Osteoblast (primary cell): ENCODE measurements at regions not wholly inside any gene's neighbourhood (a gene's known extent, or its start where the extent isn't known, plus 50 kb on each side); places are given as distances from the start of the nearest gene placed in this dataset.

ENCODE experiments used
- DNase-seq: peaks from one replicate; pipeline ENCODE4 v3.0.0; 2011; ENCODE audit warnings: low spot score, mixed read lengths; ENCODE audit not compliant: insufficient read length; ENCODE audit errors: missing footprints
- H2AFZ ChIP-seq: 2 replicates; pipeline ENCODE4 v1.6.0; 2011; ENCODE audit warnings: mild to moderate bottlenecking, low read length
- H3K27ac ChIP-seq: 2 replicates; pipeline ENCODE4 v1.5.1; 2011; ENCODE audit warnings: mild to moderate bottlenecking, low read depth, low read length, moderate library complexity
- H3K27me3 ChIP-seq: 2 replicates; pipeline ENCODE4 v1.6.0; 2012; ENCODE audit warnings: mild to moderate bottlenecking, control low read depth, inconsistent platforms, low read length, moderate library complexity; ENCODE audit not compliant: insufficient read depth
- H3K36me3 ChIP-seq: 2 replicates; pipeline ENCODE4 v1.5.1; 2011; ENCODE audit warnings: mild to moderate bottlenecking, low read length, control low read depth, moderate library complexity; ENCODE audit not compliant: insufficient read depth
- H3K4me1 ChIP-seq: 2 replicates; pipeline ENCODE4 v1.5.1; 2011; ENCODE audit warnings: mild to moderate bottlenecking, low read length, control low read depth, moderate library complexity; ENCODE audit not compliant: insufficient read depth
- H3K4me2 ChIP-seq: 2 replicates; pipeline ENCODE4 v1.6.0; 2011; ENCODE audit warnings: mild to moderate bottlenecking, low read length; ENCODE audit not compliant: insufficient read depth
- H3K4me3 ChIP-seq: fragments of 200-600 bp; sonication (generic); 3 replicates; pipeline ENCODE4 v1.5.1; 2012; ENCODE audit warnings: mild to moderate bottlenecking, low read length, inconsistent platforms; ENCODE audit not compliant: insufficient read depth
- H3K79me2 ChIP-seq: 2 replicates; pipeline ENCODE4 v1.6.0; 2012; ENCODE audit warnings: mild to moderate bottlenecking, low read length, control low read depth, inconsistent platforms; ENCODE audit not compliant: insufficient read depth
- H3K9me3 ChIP-seq: 2 replicates; pipeline ENCODE4 v1.5.1; 2011; ENCODE audit warnings: low read depth, low read length, control low read depth
- H4K20me1 ChIP-seq: 2 replicates; pipeline ENCODE4 v1.6.0; 2012; ENCODE audit warnings: mild to moderate bottlenecking, low read length, control low read depth; ENCODE audit not compliant: insufficient read depth
- TF ChIP-seq, protein P1 (sequence below): IDR thresholded peaks from 2 replicates; pipeline ENCODE4 v1.5.1; 2011; ENCODE audit warnings: mild to moderate bottlenecking, low read depth, low read length, moderate library complexity; ENCODE audit errors: extremely low read depth

DNA sequence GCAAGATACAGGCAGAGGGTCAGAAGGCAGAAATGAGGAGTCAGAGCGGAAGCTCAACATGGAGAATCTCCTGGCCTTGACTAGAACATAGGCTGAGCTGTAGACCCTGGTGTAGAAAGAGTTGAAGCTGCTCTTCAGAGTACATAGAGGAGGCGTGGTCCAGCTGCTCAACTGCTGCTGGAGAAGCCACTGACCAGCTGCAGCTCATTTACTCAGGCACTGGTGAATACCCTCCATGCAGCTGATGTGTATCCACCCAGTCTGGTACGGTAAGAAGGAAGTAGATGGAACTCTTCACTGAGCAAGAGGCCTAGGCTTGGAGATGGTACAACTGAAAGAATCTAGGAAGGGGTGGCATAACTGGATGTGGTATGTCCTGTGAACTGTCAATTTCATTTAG lies 148.8 kb upstream of the DHRS4 start:
- H2AFZ ChIP-seq: no peak overlapping the region
- H3K4me1 ChIP-seq: no peaks in the 10 kb centered on the region

DNA sequence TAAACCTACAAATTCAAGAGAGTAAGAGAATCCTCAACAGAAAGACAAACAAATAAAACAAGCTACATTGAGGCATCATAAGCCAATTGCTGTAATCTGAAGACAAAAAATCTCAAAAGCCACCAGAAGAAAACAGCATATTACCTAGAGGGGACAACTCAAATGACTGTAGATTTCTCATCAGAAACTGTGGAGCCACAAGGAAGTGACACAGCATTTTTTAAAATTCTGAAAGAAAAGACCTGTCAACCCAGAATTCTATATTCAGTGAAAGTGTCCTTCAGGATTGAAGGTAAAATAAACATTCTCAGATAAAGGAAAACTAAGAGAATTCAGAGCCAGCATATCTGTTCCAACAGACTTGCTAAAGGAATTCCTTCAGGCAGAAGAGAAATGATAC lies 147.8 kb upstream of the DHRS4 start:
- Histone ChIP-seq H3K9me3 (no peaks in the 10 kb centered on the region), H3K36me3 (no peaks in the 10 kb centered on the region), H4K20me1 (no peaks in the 10 kb centered on the region), H3K79me2 (no peaks in the 10 kb centered on the region), H3K4me3 (no peak overlapping the region), H3K4me1 (no peaks in the 10 kb centered on the region), H2AFZ (no peak overlapping the region), H3K27me3 (no peaks in the 10 kb centered on the region), H3K4me2 (no peak overlapping the region), H3K27ac (no peak overlapping the region)
- TF ChIP-seq, protein P1, sequence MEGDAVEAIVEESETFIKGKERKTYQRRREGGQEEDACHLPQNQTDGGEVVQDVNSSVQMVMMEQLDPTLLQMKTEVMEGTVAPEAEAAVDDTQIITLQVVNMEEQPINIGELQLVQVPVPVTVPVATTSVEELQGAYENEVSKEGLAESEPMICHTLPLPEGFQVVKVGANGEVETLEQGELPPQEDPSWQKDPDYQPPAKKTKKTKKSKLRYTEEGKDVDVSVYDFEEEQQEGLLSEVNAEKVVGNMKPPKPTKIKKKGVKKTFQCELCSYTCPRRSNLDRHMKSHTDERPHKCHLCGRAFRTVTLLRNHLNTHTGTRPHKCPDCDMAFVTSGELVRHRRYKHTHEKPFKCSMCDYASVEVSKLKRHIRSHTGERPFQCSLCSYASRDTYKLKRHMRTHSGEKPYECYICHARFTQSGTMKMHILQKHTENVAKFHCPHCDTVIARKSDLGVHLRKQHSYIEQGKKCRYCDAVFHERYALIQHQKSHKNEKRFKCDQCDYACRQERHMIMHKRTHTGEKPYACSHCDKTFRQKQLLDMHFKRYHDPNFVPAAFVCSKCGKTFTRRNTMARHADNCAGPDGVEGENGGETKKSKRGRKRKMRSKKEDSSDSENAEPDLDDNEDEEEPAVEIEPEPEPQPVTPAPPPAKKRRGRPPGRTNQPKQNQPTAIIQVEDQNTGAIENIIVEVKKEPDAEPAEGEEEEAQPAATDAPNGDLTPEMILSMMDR: no peak
- no peak for DNase-seq

More for the DNA sequence above, 148.8 kb upstream of the DHRS4 start:
- H3K79me2 ChIP-seq: no peaks in the 10 kb centered on the region
- H3K4me2 ChIP-seq: no peak overlapping the region
- H3K27ac ChIP-seq: no peak overlapping the region
- TF ChIP-seq, protein P1: no peak
- H3K9me3 ChIP-seq: no peaks in the 10 kb centered on the region
- H4K20me1 ChIP-seq: no peaks in the 10 kb centered on the region
- H3K4me3 ChIP-seq: no peak overlapping the region
- no peaks in the 10 kb centered on the region for H3K27me3 ChIP-seq
- DNase-seq: peak; percentile 25
- no peaks in the 10 kb centered on the region for H3K36me3 ChIP-seq

DNA sequence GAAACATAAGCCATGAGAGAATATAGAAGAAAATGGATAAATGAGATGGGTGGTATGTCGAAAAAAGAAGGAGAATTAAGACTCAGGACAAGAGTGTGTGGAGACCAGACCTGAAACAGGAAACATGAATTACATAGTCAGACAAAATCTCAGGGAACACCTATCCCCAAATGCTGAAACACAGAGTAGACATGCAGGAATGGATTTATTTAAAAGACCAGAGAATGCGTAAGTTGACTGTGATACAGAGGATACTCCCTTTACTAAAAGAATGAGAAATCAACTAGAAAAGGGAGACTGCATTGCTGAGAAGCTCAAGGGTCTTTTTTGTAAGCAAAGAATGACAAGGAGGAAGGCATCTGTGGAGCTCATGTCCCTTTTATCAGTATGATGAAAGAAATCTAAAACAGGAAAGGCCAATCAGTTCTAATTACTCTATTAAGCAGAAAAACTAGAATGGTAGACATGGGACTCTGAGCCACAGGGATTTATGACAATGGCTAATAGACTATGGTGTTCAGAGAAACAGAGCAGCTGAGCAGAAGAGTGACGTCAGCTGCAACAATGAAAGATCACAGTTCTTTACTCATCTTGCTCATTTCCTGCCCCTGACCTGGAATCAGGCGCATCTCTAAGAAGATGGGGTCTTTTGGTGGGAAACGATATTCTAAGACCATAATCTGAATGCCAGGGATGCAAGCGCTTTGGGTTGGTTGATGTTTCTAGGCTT lies 138.9 kb upstream of the DHRS4 start:
- H4K20me1 ChIP-seq: no peaks in the 10 kb centered on the region
- no peak overlapping the region for H2AFZ ChIP-seq
- no peak overlapping the region for H3K4me3 ChIP-seq
- H3K79me2 ChIP-seq: no peaks in the 10 kb centered on the region
- TF ChIP-seq, protein P1: no peak
- H3K4me2 ChIP-seq: no peak overlapping the region
- no peaks in the 10 kb centered on the region for H3K4me1 ChIP-seq
- peaks cover 4% of the 10 kb centered on the region for H3K9me3 ChIP-seq
- peak; percentile 38 for DNase-seq
- H3K36me3 ChIP-seq: no peaks in the 10 kb centered on the region
- no peaks in the 10 kb centered on the region for H3K27me3 ChIP-seq
- no peak overlapping the region for H3K27ac ChIP-seq

DNA sequence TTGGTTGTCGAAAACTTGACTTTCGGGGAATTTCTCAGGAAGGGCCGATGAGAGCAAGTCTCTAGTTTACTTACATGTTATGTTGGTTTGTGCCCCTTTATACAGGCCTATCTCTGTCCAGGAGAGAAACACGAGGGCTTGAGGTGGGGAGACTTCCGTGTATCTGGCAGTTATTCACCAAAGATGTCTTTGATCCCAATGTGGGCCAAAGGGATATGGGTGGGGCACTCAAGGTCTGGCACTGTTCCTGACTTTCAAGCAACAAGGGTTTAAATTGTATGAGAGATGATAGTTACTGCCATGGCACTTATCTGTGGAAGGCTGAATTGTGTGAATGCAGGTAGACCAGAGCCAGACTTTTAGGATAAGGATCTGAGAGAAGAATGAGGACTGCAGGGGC lies 137.2 kb upstream of the DHRS4 start:
- H2AFZ ChIP-seq: no peak overlapping the region
- no peak overlapping the region for H3K27ac ChIP-seq
- TF ChIP-seq, protein P1: no peak
- peaks cover 4% of the 10 kb centered on the region for H3K9me3 ChIP-seq
- no peaks in the 10 kb centered on the region for H3K4me1 ChIP-seq
- no peak overlapping the region for H3K4me3 ChIP-seq
- H3K27me3 ChIP-seq: no peaks in the 10 kb centered on the region
- H4K20me1 ChIP-seq: no peaks in the 10 kb centered on the region
- H3K4me2 ChIP-seq: no peak overlapping the region
- H3K36me3 ChIP-seq: no peaks in the 10 kb centered on the region
- H3K79me2 ChIP-seq: no peaks in the 10 kb centered on the region
- DNase-seq: no peak
